Activated CD8-positive, alpha-beta memory T cell treated with anti-CD3 and anti-CD28 coated beads for 36 hours (primary cell): ENCODE measurements at regions not wholly inside any gene's neighbourhood (a gene's known extent, or its start where the extent isn't known, plus 50 kb on each side); places are given as distances from the start of the nearest gene placed in this dataset.
"Not testable (repeated sequence)": the region's sequence is repeated elsewhere in the genome, so short reads cannot be mapped to it uniquely, and the experiment has no call there.

Experiments
- CTCF ChIA-PET: fragments of 350-600 bp; sonication (Branson Sonifier 250); formaldehyde crosslinking; loops from one replicate; lab custom pipeline; 2021; ENCODE audit warnings: antibody characterized with exemption; lab: Charles Lee
- POLR2A ChIA-PET: fragments of 350-600 bp; sonication (Branson Sonifier 250); formaldehyde crosslinking; loops from one replicate; lab custom pipeline; 2021; ENCODE audit warnings: antibody characterized with exemption; lab: Charles Lee

DNA sequence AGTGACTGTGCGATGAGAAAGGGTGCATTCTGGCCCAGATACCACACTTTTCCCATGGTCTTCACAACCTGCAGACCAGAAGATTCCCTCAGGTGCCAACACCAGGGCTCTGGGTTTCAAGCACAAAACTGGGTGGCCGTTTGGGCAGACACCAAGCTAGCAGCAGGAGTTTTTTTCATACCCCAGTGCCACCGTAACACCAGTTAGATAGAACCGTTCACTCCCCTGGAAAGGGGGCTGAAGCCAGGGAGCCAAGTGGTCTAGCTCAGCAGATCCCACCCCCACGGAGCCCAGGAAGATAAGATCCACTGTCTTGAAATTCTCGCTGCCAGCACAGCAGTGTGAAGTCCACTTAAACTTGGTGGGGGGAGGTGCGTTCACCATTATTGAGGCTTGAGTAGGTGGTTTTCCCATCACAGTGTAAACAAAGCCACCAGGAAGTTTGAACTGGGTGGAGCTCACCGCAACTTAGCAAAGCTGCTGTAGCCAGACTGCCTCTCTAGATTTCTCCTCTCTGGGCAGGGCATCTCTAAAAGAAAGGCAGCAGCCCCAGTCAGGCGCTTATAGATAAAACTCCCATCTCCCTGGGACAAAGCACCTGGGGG, 119.4 kb upstream of the GHITM start:
- POLR2A ChIA-PET, result not testable (repeated sequence)

DNA sequence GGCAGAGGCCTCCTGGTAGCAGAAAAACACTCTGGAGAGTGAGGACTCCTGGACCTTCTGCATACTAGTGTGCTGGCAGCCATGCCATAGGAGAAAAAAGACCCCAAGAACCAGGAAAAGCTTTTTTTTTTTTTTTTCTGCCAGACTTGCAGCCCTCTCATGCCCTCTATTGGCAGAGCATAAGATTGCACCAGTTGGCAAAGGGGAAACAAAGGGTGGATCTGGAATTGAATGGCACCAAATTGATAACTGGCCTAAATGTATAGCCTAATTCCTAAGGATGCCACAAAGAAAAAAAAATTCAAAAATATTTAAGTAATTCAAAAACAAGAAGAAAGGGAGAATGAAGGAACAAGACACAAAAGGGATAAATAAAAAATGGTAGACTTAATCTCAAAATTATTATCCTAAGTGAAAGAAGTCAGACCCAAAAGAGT, 112.5 kb upstream of the GHITM start:
- ChIA-PET CTCF (interaction anchor here (0.5 to 1.0 kb wide), 4 partner anchors 9 to 108 kb away, joined by 3 read pairs; no protein-coding TSS in a partner anchor), POLR2A (no interaction called here)

More for the DNA sequence above, 119.4 kb upstream of the GHITM start:
- CTCF ChIA-PET, result not testable (repeated sequence)

DNA sequence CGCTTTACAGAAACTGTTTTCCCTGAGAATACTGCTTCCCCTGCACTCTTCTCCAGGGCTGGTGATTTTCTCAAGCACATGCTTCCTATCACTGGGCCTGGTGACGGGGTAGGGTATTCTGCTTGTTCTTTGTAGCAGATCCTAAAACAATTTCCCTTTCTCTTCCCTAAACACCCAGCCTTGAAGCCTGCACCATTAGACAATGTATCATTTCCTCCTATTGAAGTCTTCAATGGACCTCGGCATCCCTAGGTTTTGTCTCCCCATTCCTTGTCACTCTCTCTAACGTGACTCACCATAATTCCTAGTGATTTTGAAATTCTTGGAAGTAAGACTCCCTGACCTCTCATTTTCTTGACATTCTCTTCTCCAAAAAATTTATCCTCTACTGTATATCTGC, 109.5 kb upstream of the GHITM start:
- ChIA-PET CTCF (no interaction called here), POLR2A (no interaction called here)

DNA sequence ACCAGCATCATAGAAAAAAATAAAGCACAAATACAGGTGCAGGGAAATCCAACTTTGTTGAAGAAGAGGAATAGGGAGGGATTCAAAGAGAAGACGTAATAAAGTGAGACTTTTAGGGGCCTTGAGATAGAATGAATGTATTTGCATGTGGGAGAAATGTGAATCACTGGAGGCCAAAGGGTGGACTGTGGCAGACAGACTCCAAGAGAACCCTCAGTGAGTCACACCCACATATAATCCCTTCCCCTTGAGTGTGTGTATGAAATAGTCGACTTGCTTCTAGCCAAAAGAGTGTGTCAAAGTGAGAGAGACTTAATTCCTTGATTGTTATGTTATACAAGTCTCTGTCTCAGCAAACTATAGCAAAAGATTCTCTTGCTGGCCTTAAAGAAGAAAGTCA, 101.3 kb upstream of the GHITM start:
- CTCF ChIA-PET, result no interaction called here
- POLR2A ChIA-PET, result no interaction called here

DNA sequence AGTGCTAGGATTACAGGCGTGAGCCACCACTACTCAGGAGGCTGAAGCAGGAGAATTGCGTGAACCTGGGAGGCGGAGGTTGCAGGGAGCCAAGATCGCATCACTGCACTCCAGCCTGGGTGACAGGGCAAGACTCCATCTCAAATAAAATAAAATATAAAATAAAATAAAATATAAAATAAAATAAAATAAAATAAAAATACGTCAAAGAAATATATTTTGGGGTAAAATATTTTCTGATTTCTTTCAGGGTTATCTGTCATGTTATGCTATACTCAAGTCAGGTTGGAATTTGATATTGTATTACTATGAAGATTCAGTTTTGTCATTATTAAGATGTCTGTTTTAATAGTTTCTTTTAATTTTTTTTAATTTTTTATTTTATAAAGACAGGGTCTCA, 99.4 kb upstream of the GHITM start:
- CTCF ChIA-PET, result no interaction called here

DNA sequence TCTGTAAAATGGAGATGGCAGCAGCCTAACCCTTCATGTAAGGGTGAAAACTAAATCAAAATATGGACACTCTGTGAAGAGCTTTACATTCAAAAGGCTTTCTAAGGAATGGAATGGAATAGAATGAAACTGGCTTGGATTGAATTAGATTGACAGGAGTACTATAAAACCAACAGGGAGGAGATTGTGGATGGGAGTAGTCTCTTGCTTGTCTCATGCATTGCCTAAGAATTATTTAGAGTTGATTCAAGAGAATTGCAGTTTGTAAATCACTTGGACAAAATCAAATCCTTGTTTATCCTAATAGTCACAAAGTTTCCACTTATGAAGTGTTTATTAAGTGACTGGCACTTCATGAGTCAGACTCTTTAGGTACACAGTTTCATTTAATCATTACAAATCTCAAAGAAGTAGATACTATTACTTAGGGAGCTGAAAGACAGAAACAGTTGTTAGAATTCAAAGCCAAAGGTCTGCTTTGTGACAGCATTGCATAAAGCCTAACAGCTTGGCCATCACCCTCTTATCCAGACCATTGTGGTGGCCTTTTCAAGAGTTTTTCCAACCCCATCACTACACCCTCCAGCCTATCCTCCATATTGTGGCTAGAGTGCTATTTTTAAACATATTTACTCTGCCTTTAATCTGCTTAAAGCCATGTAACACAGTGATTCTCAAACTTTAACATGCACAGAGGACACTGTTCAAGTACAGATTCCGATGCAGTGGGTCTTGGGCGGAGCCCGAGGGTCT, 91.9 kb upstream of the GHITM start:
- ChIA-PET CTCF (no interaction called here), POLR2A (no interaction called here)

More for the DNA sequence above, 99.4 kb upstream of the GHITM start:
- POLR2A ChIA-PET, result no interaction called here

DNA sequence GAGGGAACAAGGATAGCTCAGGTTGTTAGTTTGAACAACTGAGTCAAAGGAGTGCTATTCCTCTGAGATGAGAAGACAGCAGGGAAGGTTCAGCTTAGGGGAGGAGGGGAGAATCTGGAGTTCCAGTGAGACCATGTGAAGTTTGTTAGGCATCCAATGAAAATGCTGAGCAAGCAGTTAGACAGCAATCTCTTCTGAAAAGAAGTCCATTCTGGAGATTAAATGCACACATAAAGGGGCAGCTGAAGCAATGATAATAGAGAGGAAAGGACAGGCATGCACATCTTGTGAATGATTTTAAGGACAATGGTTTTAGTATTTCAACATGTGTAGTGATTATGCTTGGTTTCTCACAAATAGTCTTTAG, 89.7 kb upstream of the GHITM start:
- POLR2A ChIA-PET, result no interaction called here
- CTCF ChIA-PET, result interaction anchor here (0.7 kb wide), 1 partner anchor 98 kb away, joined by 3 read pairs; no protein-coding TSS in a partner anchor

DNA sequence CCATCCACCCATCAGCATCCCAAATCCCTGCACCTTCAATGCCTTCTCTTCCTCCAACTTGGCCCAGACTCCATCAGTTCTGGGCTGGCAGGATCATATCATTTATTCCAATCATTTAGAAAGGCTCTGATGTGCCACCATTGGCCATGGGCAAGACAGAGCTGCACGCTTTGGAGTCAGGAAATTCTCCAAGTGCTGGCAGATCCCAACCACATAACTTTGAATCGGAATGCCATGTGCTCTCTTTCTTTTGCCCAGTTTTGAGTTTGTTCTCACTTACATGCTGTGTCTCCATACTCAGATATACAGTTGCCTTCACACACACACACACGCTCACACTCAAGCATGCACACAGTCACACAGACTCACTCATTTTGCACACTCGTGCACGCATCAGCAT, 85.7 kb upstream of the GHITM start:
- POLR2A ChIA-PET, result no interaction called here
- CTCF ChIA-PET, result no interaction called here

DNA sequence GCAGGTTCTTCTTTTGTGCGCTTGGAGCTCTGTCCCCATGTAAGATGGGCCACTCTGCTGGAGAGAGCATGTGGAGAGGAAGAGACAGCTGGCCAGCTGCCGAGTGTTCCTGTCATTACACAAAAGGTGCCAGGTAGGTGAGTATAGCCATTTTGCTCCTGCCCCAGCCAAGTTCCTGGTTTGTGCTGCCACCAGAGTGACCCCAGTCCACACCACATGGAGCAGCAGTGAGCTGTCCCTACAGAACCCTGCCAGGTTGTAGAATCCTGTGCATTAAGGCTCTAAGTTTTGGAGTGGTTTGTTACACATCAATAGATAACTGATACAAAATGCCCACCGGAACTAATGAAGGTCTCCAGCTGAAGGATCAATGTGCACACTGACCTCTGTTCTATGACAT, 84.6 kb upstream of the GHITM start:
- POLR2A ChIA-PET, result no interaction called here
- CTCF ChIA-PET, result no interaction called here

DNA sequence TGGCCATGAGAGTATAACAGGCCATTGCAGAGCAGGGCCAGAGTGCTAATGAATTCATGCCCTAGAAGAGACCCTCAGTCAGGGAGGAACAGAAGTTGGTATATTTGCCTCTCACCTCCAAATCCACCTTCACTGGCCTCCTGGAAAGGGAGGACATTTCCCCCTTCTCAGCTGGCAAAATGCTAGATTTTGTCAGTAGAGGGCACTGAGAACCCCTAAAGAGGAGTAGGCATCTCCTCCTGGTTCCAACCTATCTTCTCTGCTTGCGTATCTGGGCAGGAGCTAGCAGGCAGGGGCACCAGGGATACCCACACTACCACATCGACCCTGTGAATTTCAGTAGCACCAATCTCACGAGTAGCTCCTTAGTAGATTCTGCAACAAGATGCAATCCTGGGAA, 79.8 kb upstream of the GHITM start:
- CTCF ChIA-PET, result no interaction called here
- POLR2A ChIA-PET, result no interaction called here

DNA sequence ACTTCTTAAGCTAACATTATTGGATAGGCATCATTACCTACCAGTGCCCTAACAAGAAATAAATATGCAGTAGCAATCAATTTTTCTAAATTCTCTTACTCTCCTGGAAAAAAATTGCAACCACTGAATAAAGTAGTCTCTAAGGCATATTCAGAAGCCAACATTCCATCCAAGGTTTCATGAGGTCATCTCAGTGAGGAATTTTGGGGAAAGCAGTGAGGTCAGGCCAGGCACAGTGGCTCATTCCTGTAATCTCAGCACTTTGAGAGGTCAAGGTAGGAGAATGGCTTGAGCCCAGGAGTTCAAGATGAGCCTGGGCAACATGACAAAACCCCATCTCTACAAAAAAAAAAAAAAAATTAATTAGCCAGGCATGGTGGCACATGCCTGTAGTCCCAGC, 75.9 kb upstream of the GHITM start:
- POLR2A ChIA-PET, result no interaction called here
- CTCF ChIA-PET, result no interaction called here

DNA sequence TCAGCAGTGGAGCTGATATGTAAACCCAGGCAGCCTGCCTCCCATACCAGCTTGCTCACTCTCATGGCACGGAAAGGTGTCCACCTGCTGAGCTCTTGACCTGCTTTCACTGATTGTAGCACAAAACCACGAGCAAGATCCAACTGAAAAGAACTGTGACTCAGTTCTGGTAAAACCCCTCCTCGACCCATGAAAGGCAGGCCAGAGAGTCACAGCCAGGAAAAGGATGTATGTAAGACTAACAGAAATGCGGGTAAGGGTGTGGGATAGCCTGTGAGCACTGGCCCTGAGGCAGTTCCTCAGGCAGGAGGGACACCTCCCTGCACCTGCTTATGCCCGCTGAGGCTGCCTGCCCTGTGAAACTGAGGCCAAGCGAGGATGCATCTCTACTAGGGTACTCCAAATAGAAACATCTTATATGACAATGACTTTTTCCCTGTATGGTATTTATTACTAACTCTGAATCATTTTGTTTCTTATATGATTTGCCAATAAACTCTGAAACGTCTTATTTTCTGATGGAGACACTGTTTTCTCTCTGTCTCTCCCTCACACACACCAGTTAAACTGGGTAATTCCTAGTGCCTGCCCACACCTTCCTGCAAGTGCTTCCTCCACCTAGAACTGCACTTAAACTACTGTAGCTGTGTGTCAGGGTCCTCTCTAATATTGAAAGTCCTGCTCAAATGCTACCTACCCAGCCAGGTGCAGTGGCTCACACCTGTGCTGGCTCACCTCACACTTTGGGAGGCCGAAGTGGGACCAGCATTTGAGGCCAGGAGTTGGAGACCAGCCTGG, 73.3 kb upstream of the GHITM start:
- CTCF ChIA-PET, result no interaction called here
- POLR2A ChIA-PET, result no interaction called here

DNA sequence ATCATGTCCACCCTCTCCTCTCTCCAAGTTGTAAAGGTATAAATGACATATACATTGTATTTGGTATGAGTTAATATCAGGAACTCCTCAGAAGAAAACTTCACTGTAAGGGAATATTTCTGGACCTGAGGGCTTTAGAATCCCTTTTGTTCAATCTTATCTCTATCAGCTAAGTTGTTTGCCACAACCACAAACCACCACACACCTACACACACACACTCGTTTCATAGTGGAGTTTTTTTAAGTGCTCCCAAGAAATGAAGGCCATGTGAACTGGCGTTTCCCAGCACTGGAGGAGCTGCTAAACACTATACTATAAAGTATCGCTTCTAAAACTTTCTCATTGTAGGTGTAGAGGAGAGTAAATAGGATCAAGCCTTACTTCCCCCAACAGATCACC, 64.8 kb upstream of the GHITM start:
- ChIA-PET POLR2A (no interaction called here), CTCF (no interaction called here)

DNA sequence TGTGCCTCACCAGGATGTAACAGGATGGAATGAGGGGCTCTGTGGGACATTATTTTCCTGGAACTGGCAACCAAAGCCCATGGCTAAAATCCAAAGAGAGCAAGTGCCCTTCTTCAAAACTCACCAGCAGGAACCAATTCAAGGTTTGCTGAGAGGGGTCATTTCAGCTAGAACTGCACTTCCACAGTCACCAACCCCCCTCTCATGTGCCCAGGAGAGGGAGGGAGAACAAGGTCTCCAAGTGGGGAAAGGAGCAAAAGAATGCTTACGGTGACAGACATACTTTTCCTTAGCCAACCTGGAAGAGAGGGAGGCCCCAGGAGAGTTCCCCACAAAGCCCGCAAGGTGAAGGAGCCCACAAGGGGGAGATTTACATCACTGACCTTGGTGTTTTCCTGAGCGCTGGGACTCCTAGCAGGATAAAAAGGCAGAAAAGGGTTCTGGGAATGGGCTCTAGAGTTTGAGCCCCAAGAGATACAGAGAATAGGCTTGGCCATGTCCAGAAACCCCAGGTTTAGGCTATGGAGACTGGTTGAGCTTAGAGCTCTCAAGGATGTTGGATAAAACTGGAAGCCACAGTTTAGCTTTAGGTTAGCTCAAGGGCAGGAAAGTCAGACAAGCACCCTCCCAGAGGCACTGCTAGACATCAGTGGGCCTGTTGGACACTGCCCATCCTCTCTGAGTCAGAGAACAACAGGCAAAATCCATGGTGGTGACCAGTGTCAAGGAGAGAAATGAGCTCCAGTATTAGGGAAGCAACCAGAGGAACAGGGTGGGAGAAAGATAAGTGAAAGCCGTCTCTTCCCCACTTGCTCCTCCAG, 63.9 kb upstream of the GHITM start:
- ChIA-PET POLR2A (no interaction called here), CTCF (no interaction called here)

DNA sequence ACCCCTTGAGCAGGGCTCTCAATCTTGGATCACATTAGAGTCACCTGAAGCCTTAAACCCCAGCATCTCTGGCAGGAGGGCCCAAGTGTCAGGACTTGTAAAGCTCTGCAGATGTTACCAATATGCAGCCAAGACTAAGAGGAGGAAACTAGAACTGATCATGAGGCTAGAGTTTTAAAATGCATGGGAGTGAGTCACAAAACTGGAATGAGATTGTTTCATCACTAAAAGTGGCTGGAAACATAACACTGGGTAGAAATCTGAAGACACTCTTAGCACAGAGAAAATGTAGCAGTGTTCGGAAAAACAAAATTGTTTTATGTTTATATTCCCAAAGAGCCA, 63.3 kb upstream of the GHITM start:
- POLR2A ChIA-PET, result no interaction called here
- CTCF ChIA-PET, result no interaction called here

DNA sequence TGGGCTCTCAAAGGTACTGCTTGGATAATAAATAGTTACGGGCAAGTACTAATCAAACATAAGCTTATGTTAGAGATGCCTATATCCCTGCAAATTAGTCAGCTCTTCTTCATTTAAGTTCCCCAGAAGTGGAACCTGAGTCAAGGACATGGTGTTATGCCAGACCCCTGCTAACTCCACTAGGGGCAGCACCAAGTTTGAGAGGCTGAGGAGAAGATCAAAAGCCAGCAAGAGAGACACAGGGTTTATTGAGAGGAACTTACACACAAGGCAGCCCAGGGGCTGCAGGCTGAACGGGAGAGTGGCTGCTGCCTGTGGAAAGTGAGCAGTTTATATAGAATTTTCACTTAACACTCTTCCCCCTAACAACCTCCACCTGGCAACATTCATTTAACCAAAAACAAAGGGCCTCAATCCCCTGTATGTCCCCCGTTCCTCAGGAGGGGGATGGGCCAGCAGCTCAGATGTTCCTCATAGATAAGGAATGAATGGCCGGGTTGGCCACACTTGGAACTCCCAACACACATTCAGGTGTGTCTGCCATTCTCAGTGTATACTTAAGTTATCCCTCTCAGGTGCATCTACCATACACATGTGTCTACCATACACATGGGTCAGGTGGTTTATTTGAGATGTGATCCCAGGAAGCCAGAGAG, 62.6 kb upstream of the GHITM start:
- POLR2A ChIA-PET, result no interaction called here

DNA sequence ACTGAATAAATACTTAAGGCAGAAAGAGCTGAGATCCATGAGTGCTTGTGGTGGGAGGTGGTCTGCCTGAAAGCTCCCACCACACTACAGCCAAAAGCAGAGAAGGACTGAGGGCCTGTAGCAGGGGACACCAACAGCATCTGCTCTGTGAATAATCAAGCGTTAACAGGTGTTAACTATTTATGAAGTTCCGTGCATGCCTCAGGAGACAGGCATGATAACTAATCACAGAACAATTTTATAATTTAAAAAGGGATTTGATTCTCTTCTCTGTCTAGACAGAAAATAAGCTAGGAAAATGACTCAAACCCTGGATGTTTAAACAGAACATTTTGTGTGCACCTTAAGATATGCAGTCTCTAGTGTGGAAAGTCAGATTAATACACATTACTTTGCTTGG, 61.5 kb upstream of the GHITM start:
- ChIA-PET POLR2A (no interaction called here), CTCF (no interaction called here)

More for the DNA sequence above, 62.6 kb upstream of the GHITM start:
- CTCF ChIA-PET, result no interaction called here

DNA sequence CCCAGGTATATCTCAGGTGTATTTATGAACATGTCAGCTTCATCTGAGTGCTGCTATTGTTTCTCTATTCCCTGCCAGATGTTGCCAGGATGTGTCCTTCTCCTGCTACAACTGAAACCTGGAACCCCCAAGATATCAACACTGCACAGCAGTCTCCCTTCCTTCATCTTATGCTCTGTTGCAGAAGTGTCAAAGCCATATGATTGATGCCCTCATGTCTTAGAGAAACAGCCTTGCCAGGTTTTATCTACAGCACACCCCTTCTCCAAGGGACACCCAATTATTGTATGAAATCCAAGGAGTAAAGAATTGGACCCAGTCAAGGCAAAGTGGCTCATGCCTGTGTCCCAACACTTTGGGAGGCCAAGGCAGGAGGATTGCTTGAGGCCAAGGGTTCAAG, 60.5 kb upstream of the GHITM start:
- CTCF ChIA-PET, result no interaction called here
- POLR2A ChIA-PET, result no interaction called here

DNA sequence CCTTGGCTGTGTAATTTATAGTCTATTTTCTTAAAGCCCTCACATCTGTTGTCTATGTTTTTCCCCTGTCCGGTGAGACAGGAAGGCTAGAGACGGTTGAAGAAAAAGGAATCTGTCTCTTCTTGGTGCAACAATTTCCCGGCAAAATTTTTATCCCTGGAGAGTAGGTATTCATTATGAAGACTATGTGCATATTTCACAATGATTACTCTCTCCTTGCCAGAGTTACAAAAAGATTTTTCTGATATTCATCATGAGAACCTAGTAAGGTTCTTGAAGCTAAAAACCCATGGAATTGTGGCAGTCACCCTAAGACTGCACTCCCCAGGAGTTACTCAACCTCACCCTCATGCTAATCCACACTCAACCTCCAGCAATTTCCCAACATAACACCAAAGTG, 55.0 kb upstream of the GHITM start:
- POLR2A ChIA-PET, result no interaction called here
- CTCF ChIA-PET, result no interaction called here
